SK-N-SH treated with all-trans-retinoic acid at 6 μM for 48 hours (cell line): ENCODE measurements at regions not wholly inside any gene's neighbourhood (a gene's known extent, or its start where the extent isn't known, plus 50 kb on each side); places are given as distances from the start of the nearest gene placed in this dataset.
A peak's percentile ranks its signal among the peaks of the same experiment; 100 is the strongest.

Source experiments
- ATAC-seq: fragments of 200-7000 bp; cut with Tn5 transposase; 3 replicates; pipeline ENCODE4 v1.9.1; 2020; ENCODE audit warnings: mild to moderate bottlenecking, moderate library complexity
- ARNTL ChIP-seq: fragments of 450-650 bp; formaldehyde crosslinking; IDR thresholded peaks from 2 replicates; pipeline ENCODE4 v1.5.0; 2020; ENCODE audit warnings: low read depth, mild to moderate bottlenecking, moderate library complexity, borderline replicate concordance
- BACH2 ChIP-seq: fragments of 250-450 bp; sonication (Bioruptor Pico); IDR thresholded peaks from 2 replicates; pipeline ENCODE4 v1.9.0; 2021; ENCODE audit warnings: mild to moderate bottlenecking, borderline replicate concordance
- CSDC2 ChIP-seq: fragments of 250-450 bp; sonication (Bioruptor Pico); IDR thresholded peaks from 2 replicates; pipeline ENCODE4 v1.5.0; 2020; ENCODE audit warnings: mild to moderate bottlenecking, moderate library complexity
- CSRNP3 ChIP-seq: fragments of 250-450 bp; sonication (Bioruptor Pico); IDR thresholded peaks from 2 replicates; pipeline ENCODE4 v1.5.1; 2021; ENCODE audit warnings: mild to moderate bottlenecking, moderate library complexity
- ESRRG ChIP-seq: fragments of 250-450 bp; sonication (Bioruptor Pico); IDR thresholded peaks from 2 replicates; pipeline ENCODE4 v1.6.1; 2021; ENCODE audit warnings: mild to moderate bottlenecking
- GLIS3 ChIP-seq: fragments of 250-450 bp; sonication (Bioruptor Pico); IDR thresholded peaks from 2 replicates; pipeline ENCODE4 v1.5.0; 2020; ENCODE audit warnings: mild to moderate bottlenecking, moderate library complexity
- ISL1 ChIP-seq: fragments of 250-450 bp; sonication (Bioruptor Pico); IDR thresholded peaks from 2 replicates; pipeline ENCODE4 v2.1.2; 2022; ENCODE audit warnings: mild to moderate bottlenecking, moderate library complexity
- OSR1 ChIP-seq: fragments of 250-450 bp; sonication (Bioruptor Pico); IDR thresholded peaks from 2 replicates; pipeline ENCODE4 v1.8.0; 2022; ENCODE audit warnings: moderate library complexity, mild to moderate bottlenecking, inconsistent platforms
- PATZ1 ChIP-seq: fragments of 250-450 bp; sonication (Bioruptor Pico); IDR thresholded peaks from 2 replicates; pipeline ENCODE4 v1.8.0; 2020; ENCODE audit warnings: mild to moderate bottlenecking, moderate library complexity, borderline replicate concordance
- POU6F1 ChIP-seq: fragments of 250-450 bp; sonication (Bioruptor Pico); IDR thresholded peaks from 2 replicates; pipeline ENCODE4 v1.8.0; 2021; ENCODE audit warnings: low read depth, mild to moderate bottlenecking, moderate library complexity, borderline replicate concordance
- PPARA ChIP-seq: fragments of 250-450 bp; sonication (Bioruptor Pico); IDR thresholded peaks from 2 replicates; pipeline ENCODE4 v1.5.0; 2020; ENCODE audit warnings: mild to moderate bottlenecking, borderline replicate concordance
- RARB ChIP-seq: fragments of 250-450 bp; sonication (Bioruptor Pico); IDR thresholded peaks from 2 replicates; pipeline ENCODE4 v1.8.0; 2021; ENCODE audit warnings: mild to moderate bottlenecking, moderate library complexity
- SNAI2 ChIP-seq: fragments of 250-450 bp; sonication (Bioruptor Pico); IDR thresholded peaks from 2 replicates; pipeline ENCODE4 v1.5.0; 2020; ENCODE audit warnings: mild to moderate bottlenecking, moderate library complexity
- TCF4 ChIP-seq: fragments of 250-450 bp; sonication (Bioruptor Pico); IDR thresholded peaks from 2 replicates; pipeline ENCODE4 v1.8.0; 2021; ENCODE audit warnings: mild to moderate bottlenecking, moderate library complexity, borderline replicate concordance
- TOX ChIP-seq: fragments of 250-450 bp; sonication (Bioruptor Pico); IDR thresholded peaks from 2 replicates; pipeline ENCODE4 v1.8.0; 2021; ENCODE audit warnings: mild to moderate bottlenecking, moderate library complexity, borderline replicate concordance
- ZC3H10 ChIP-seq: fragments of 250-450 bp; sonication (Bioruptor Pico); IDR thresholded peaks from 2 replicates; pipeline ENCODE4 v1.5.1; 2021; ENCODE audit warnings: mild to moderate bottlenecking, moderate library complexity
- ZFP3 ChIP-seq: fragments of 250-450 bp; sonication (Bioruptor Pico); IDR thresholded peaks from 2 replicates; pipeline ENCODE4 v1.5.0; 2020; ENCODE audit warnings: mild to moderate bottlenecking, moderate library complexity
- ZFP30 ChIP-seq: fragments of 450-650 bp; formaldehyde crosslinking; IDR thresholded peaks from 2 replicates; pipeline ENCODE4 v1.5.0; 2022; ENCODE audit warnings: mild to moderate bottlenecking, moderate library complexity
- ZNF565 ChIP-seq: fragments of 450-650 bp; formaldehyde crosslinking; conservative IDR thresholded peaks from 2 replicates; pipeline ENCODE4 v1.5.0; 2020; ENCODE audit warnings: low read depth, mild to moderate bottlenecking, moderate library complexity
- ZNF70 ChIP-seq: fragments of 450-650 bp; formaldehyde crosslinking; IDR thresholded peaks from 2 replicates; pipeline ENCODE4 v1.5.0; 2020; ENCODE audit warnings: mild to moderate bottlenecking, moderate library complexity
- ZNF8 ChIP-seq: fragments of 450-650 bp; formaldehyde crosslinking; IDR thresholded peaks from 2 replicates; pipeline ENCODE4 v1.5.0; 2020; ENCODE audit warnings: mild to moderate bottlenecking, moderate library complexity
- TF ChIP-seq, protein P1 (sequence below): fragments of 250-450 bp; sonication (Bioruptor Pico); IDR thresholded peaks from 2 replicates; pipeline ENCODE4 v1.5.0; 2020; ENCODE audit warnings: mild to moderate bottlenecking, moderate library complexity

GRCh38 chr7:46885167-46885566 lies 696.7 kb downstream of the TNS3 start:
- ATAC-seq = no peak
- TF ChIP-seq ZNF8 (no peak), ESRRG (no peak), ISL1 (CRISPR knock-in tag) (peak; percentile 82), TCF4 (peak; percentile 28; the same call in 1 of the 2 replicates)

DNA sequence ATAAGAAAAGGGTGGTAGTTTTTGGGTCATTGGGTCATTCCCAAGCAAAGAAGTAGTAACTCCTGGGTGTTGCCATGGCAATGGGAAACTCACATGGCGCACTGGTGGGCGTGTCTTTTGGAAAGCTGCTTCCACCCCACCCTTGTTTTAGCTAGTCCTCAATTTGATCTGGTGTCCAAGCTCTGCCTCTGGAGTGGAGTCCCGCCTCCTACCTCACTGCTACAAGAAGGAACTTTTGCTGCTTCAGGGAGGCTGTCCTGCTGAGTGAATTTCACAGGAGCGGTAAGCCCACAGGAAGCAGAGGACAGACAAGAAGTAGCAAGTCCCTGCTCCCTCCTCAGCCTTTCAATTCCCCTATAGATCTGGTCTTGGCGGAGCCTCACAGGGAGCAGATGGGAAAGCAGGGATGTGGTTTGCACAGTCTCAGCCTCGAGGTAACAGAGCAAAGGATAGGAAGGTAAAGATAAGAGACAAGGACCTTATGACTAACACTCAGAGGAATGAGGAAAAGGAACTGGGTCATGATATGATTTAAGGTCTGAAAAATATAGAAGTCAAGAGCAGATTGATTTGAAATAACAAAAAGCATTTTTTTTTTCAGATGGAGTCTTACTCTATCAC lies 700.3 kb downstream of the TNS3 start:
- TF ChIP-seq ZNF565 (CRISPR knock-in tag) (no peak), PPARA (CRISPR knock-in tag) (no peak), TCF4 (no peak), SNAI2 (CRISPR knock-in tag) (no peak), ESRRG (no peak), RARB (CRISPR knock-in tag) (no peak), ZNF70 (CRISPR knock-in tag) (no peak), ZC3H10 (no peak), CSDC2 (CRISPR knock-in tag) (no peak), ARNTL (CRISPR knock-in tag) (no peak), CSRNP3 (no peak), ZFP3 (no peak), TOX (CRISPR knock-in tag) (no peak), OSR1 (CRISPR knock-in tag) (no peak), PATZ1 (CRISPR knock-in tag) (no peak), GLIS3 (CRISPR knock-in tag) (no peak), ZFP30 (no peak)
- TF ChIP-seq, protein P1, sequence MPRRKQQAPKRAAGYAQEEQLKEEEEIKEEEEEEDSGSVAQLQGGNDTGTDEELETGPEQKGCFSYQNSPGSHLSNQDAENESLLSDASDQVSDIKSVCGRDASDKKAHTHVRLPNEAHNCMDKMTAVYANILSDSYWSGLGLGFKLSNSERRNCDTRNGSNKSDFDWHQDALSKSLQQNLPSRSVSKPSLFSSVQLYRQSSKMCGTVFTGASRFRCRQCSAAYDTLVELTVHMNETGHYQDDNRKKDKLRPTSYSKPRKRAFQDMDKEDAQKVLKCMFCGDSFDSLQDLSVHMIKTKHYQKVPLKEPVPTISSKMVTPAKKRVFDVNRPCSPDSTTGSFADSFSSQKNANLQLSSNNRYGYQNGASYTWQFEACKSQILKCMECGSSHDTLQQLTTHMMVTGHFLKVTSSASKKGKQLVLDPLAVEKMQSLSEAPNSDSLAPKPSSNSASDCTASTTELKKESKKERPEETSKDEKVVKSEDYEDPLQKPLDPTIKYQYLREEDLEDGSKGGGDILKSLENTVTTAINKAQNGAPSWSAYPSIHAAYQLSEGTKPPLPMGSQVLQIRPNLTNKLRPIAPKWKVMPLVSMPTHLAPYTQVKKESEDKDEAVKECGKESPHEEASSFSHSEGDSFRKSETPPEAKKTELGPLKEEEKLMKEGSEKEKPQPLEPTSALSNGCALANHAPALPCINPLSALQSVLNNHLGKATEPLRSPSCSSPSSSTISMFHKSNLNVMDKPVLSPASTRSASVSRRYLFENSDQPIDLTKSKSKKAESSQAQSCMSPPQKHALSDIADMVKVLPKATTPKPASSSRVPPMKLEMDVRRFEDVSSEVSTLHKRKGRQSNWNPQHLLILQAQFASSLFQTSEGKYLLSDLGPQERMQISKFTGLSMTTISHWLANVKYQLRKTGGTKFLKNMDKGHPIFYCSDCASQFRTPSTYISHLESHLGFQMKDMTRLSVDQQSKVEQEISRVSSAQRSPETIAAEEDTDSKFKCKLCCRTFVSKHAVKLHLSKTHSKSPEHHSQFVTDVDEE (CRISPR knock-in tag) = no peak
- no peak; the same call in 2 of the 3 replicates for ATAC-seq

- no peak for ATAC-seq
- TF ChIP-seq TCF4 (no peak), ZFP3 (no peak), OSR1 (CRISPR knock-in tag) (no peak), ZNF565 (CRISPR knock-in tag) (no peak), POU6F1 (CRISPR knock-in tag) (no peak)
Measured at GRCh38 chr7:46880508-46881196, 701.3 kb downstream of the TNS3 start.

GRCh38 chr7:46879783-46880182 lies 702.1 kb downstream of the TNS3 start:
- TF ChIP-seq CSDC2 (CRISPR knock-in tag) (no peak), ZNF70 (CRISPR knock-in tag) (no peak), TOX (CRISPR knock-in tag) (no peak), PATZ1 (CRISPR knock-in tag) (no peak), RARB (CRISPR knock-in tag) (no peak), GLIS3 (CRISPR knock-in tag) (no peak), TCF4 (no peak), BACH2 (CRISPR knock-in tag) (no peak), PPARA (CRISPR knock-in tag) (no peak), ISL1 (CRISPR knock-in tag) (no peak)
- TF ChIP-seq, protein P1 (CRISPR knock-in tag) = no peak
- ATAC-seq = no peak
